SJCRH30 (cell line): ENCODE measurements at regions not wholly inside any gene's neighbourhood (a gene's known extent, or its start where the extent isn't known, plus 50 kb on each side); places are given as distances from the start of the nearest gene placed in this dataset.

Source experiments
- DNase-seq, 2 experiments: peaks; one replicate each; pipeline ENCODE4 v3.0.0-alpha.2; 2015 to 2020
- H3K27ac ChIP-seq: fragments of 250-450 bp; sonication (Bioruptor Pico); 2 replicates; pipeline ENCODE4 v1.5.1; 2020; ENCODE audit warnings: mild to moderate bottlenecking, moderate library complexity
- H3K27me3 ChIP-seq: fragments of 250-450 bp; sonication (Bioruptor Pico); 2 replicates; pipeline ENCODE4 v1.5.1; 2020; ENCODE audit warnings: mild to moderate bottlenecking, moderate library complexity
- H3K36me3 ChIP-seq: fragments of 250-450 bp; sonication (Bioruptor Pico); 2 replicates; pipeline ENCODE4 v1.5.1; 2020; ENCODE audit warnings: mild to moderate bottlenecking, moderate library complexity
- H3K4me1 ChIP-seq: fragments of 250-450 bp; sonication (Bioruptor Pico); 2 replicates; pipeline ENCODE4 v1.5.1; 2020; ENCODE audit warnings: mild to moderate bottlenecking, moderate library complexity
- H3K4me3 ChIP-seq: fragments of 250-450 bp; sonication (Bioruptor Pico); 2 replicates; pipeline ENCODE4 v1.5.1; 2020; ENCODE audit warnings: mild to moderate bottlenecking, moderate library complexity
- H3K9me3 ChIP-seq: fragments of 250-450 bp; sonication (Bioruptor Pico); replicated peaks from 2 replicates; pipeline ENCODE4 v1.5.1; 2020; ENCODE audit warnings: mild to moderate bottlenecking, moderate library complexity

DNA sequence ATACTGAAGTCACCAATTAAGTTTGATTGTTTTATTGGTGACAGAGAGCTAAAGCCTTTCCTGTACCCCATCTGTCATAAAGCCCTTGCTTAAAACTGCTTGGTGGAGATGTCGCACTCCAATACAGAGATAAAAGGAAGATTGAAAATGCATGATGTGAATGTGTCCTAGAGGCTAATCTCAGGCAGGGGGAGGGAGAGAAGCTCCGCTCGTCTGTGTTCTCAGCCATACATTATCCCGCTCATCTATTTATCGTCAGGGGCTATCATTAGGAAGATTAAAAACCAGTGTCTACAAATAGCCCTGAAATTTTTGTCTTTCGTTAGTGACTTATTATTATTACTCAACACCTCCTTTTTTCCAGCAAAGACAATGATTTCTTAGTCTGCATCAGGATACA is 110.3 kb downstream of the CMPK2 start:
- Histone ChIP-seq H3K4me3 (no peak overlapping the region), H3K36me3 (no peaks in the 10 kb centered on the region), H3K27me3 (peaks cover 3% of the 10 kb centered on the region), H3K4me1 (no peaks in the 10 kb centered on the region), H3K27ac (no peak overlapping the region), H3K9me3 (no peaks in the 10 kb centered on the region)
- no peak for DNase-seq

DNA sequence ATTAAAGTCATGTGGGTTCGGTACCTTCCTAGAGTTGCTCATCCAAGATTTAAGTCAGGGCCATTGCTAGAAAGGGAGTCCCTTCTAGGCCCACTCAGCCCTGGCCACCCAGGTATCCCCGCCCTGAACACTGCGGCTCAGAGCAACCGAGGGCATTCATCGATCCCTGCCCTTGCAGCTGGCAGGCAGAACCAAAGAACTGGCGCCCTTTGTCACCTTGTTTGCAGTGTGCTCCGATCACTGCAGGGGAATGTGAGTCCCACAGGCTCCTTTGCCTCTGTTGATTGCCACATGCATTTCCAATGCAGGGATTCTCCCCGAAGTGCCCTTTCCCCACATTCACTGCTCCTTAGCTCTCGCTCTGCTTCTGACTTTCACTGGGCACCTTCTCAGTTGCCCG is 108.5 kb downstream of the CMPK2 start:
- H3K27me3 ChIP-seq = peaks cover 3% of the 10 kb centered on the region
- H3K4me3 ChIP-seq = no peak overlapping the region

DNA sequence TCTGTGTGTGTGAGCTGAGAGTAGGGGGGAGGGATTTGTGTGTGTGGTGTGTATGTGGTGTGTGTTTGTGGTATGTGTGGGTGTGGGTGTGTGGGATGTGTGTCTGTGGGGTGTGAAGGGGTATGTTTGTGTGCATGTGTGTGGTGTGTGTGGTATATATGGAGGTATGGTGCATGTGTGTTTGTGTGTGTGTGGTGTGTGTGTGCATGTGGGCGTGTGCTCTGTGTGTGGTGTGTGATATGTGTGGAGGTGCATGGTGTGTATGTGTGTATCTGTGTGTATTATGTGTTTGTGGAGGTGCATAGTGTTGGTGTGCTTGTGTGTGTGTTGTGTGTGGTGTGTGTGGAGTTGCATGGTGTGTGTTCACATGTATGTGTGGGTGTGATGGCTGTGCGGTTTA is 106.0 kb downstream of the CMPK2 start:
- no peak for DNase-seq
- Histone ChIP-seq H3K9me3 (no peaks in the 10 kb centered on the region), H3K4me3 (no peak overlapping the region), H3K4me1 (no peaks in the 10 kb centered on the region), H3K27me3 (peaks cover 3% of the 10 kb centered on the region; the same call in 1 of the 2 replicates), H3K36me3 (no peaks in the 10 kb centered on the region), H3K27ac (no peak overlapping the region)

More for the DNA sequence above, 108.5 kb downstream of the CMPK2 start:
- Histone ChIP-seq H3K9me3 (no peaks in the 10 kb centered on the region), H3K36me3 (no peaks in the 10 kb centered on the region), H3K27ac (no peak overlapping the region), H3K4me1 (no peaks in the 10 kb centered on the region)
- DNase-seq = no peak

DNA sequence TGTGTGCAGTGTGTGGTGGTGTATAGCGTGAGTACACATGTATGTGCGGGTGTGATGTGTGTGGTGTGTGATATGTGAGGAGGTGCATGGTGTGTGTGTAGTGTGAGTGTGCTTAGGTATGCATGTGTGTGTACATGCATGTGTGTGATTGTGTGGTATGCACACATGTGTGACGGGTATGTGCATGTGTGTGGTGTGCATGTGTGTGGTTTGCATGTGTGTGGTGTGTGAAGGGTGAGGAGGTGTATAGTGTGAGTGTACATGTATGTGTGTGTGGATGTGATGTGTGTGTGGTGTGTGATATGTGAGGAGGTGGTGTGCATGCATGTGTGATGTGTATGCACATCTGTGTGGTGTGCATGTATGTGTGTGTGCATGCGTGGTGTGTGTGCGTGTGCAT is 105.6 kb downstream of the CMPK2 start:
- H3K9me3 ChIP-seq = no peaks in the 10 kb centered on the region
- no peak overlapping the region for H3K4me3 ChIP-seq
- no peaks in the 10 kb centered on the region for H3K36me3 ChIP-seq
- H3K4me1 ChIP-seq = no peaks in the 10 kb centered on the region
- DNase-seq = no peak
- peaks cover under 1% of the 10 kb centered on the region; the same call in 1 of the 2 replicates for H3K27me3 ChIP-seq
- H3K27ac ChIP-seq = no peak overlapping the region

DNA sequence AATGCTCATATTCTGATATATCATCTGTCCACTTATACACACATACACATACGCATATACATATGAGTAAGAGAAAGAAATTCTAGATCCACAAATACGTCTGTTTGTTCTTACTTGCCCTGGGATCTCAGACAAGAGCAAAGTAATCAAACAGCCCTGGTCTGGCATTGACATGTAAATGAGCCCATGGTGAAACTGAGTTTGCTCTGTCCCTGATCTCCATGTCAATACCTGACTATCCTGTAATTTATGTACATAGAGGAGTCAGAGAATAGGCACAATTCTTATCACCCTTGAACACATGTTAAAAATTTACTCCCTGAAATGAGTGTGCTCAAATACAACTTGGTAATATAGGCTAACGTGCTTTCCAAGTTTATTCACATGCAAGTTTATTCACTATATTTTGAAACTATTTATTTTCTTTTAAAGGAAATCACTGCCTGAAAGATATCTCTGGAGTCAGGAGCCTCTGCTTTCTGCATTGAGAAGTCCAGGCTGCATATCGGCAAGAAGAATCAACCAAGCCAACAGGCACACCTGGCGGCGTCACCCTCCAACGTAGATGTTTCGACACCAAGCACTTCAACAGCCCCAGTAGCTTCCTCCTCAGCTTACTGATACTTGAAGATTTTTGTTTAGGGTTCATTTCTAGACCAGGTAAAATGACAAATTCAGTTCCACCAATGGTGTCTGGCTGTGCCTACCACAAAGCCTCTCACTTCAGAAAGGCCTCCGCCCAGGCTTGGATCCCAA is 100.6 kb downstream of the CMPK2 start:
- no peaks in the 10 kb centered on the region for H3K4me1 ChIP-seq
- no peak overlapping the region for H3K4me3 ChIP-seq
- H3K27me3 ChIP-seq = no peaks in the 10 kb centered on the region
- H3K27ac ChIP-seq = no peak overlapping the region
- H3K36me3 ChIP-seq = no peaks in the 10 kb centered on the region
- no peak for DNase-seq
- no peaks in the 10 kb centered on the region for H3K9me3 ChIP-seq

DNA sequence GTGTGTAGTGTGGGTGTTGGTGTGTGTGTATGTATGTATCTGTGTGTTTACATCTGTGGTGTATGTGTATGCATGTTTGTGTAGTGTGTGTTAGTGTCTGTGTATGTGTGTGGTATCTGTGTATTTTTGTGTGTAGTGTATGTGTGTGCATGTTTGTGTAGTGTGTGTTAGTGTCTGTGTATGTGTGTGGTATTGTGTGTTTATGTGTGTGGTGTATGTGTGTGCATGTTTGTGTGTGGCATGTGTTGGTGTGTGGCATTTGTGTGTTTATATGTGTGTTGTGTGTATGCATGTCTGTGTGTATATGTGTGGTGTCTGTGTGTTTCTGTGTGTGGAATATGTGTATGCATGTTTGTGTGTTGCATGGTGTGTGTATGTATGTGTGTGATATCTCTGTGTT is 96.4 kb downstream of the CMPK2 start:
- Histone ChIP-seq H3K4me3 (no peak overlapping the region), H3K27me3 (no peaks in the 10 kb centered on the region), H3K27ac (no peak overlapping the region), H3K9me3 (no peaks in the 10 kb centered on the region), H3K4me1 (no peaks in the 10 kb centered on the region), H3K36me3 (no peaks in the 10 kb centered on the region)
- no peak for DNase-seq

DNA sequence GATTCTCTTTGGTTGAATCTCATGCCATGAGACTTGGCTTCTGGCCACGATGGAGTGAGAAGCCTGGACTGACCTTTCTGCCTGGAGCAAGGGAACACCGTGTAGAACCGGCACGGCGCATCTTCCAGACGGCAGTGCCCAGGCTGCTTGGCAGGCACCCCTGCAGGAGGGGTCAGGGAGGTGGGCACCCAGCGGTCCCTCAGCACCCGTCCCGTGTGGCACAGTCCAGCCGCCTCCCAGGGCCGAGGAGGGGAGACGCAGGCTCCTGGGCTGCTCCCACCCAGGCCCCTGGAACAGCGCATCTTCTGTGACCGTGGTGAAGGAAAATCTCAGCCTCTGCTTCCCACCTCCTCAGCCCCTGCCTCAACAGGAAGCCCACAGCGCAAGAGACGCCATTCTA is 95.7 kb downstream of the CMPK2 start:
- no peak overlapping the region for H3K4me3 ChIP-seq
- no peak overlapping the region for H3K27ac ChIP-seq
- H3K27me3 ChIP-seq = no peaks in the 10 kb centered on the region
- DNase-seq = no peak
- no peaks in the 10 kb centered on the region for H3K9me3 ChIP-seq
- no peaks in the 10 kb centered on the region for H3K4me1 ChIP-seq
- H3K36me3 ChIP-seq = no peaks in the 10 kb centered on the region

DNA sequence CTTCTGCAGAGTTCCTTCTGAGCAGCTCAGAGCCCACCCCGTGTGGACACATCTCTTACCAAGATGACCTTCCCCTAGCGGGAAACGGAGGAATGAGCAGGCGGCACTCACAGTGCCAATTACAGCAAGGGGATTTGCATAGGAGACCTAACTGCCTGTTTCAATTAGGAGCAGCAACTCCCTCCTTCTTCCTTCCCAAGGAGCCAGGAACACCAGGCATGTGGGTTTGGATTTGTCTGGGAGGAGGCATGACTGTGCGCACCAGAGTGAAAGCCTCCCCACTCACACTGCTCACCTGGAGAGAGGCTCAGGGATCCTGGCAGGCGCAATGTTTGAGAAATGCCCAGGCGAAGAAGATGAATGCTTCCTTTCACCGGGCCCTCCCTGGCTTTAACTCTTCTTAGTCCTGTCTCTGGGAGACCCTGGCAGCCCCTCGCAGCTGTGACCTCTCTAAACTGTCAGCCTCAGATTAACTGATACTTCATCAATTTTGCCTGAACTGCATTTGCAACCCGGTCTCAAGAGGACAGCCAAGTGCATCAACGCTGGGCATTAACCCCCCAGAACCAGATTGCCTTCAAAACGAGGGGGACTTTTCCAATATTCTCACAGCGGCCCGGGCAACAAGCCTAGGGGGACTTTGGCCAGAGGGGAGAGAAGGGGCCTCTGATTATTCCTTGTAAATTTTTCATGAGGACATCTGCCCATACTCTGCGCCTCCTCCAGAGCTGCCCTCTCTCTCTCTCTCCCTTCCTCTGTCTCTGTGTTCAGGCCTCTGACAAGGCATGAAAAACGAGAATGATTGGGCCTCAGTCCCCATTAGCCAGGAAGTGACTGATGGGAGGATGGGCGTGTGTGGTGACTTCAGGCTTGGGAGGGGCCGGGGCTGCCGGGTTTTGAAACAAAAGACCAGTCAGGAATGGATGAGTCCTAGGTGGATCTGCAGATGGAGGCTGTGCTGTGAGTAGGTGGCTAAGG is 93.8 kb downstream of the CMPK2 start:
- Histone ChIP-seq H3K4me1 (no peaks in the 10 kb centered on the region), H3K27me3 (no peaks in the 10 kb centered on the region), H3K4me3 (peak overlapping the region; percentile 6), H3K27ac (no peak overlapping the region), H3K9me3 (no peaks in the 10 kb centered on the region), H3K36me3 (no peaks in the 10 kb centered on the region)
- DNase-seq = peak; percentile 27 to 60

DNA sequence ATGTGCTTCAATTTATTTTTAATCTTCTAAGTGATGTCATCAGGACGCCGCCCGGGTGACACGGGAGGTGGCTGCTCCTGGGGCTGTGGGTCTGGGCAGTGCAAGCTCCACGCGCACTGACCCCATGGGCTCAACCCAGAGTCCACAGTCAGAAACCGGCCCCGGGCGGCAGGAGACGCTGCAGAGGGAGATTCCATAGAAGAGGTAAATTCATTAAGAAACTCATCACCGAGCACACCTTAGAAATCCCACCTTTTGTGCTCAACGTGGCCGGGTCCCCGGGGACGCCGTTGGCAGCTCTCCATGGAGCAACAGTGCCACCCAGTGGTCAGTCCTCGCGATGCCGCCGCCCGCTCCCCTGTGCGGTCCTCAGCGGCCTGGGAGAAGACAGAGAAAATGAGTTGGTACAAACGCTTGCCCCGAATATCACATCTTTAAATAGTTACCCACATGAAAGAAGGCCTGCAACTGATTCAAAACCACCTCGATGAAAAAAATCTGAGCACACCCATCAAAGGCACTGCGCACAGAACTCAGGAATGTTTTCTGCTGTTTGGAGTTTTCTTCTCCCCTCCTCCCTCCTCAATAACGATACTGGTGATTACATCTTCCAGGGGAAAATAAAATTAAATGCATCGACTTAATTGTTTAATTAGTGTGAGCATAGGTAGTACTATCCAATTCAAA is 92.6 kb downstream of the CMPK2 start:
- no peak overlapping the region for H3K27ac ChIP-seq
- no peaks in the 10 kb centered on the region for H3K4me1 ChIP-seq
- H3K9me3 ChIP-seq = no peaks in the 10 kb centered on the region
- H3K4me3 ChIP-seq = peak overlapping the region; percentile 6
- DNase-seq = peak; percentile 33 to 72
- no peaks in the 10 kb centered on the region for H3K36me3 ChIP-seq
- H3K27me3 ChIP-seq = no peaks in the 10 kb centered on the region

DNA sequence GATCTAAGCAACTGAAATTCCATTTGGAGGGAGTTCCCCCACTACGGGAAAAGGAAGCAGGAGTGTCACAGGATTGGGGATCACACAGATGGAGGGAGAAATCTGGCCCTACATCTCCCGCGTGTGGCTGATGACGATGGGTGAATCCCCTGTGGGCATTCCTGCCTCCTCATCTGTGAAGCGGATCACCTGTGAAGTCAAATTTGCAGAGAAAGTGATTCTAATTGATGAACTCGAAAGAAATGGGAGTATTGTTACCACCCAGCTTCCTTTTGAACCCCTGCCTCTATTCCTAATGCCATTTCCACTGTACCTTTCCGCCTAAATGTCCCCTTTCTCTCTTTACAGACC is 92.0 kb downstream of the CMPK2 start:
- no peak for DNase-seq
- Histone ChIP-seq H3K36me3 (no peaks in the 10 kb centered on the region), H3K4me1 (no peaks in the 10 kb centered on the region), H3K4me3 (no peak overlapping the region), H3K9me3 (no peaks in the 10 kb centered on the region), H3K27ac (no peak overlapping the region), H3K27me3 (no peaks in the 10 kb centered on the region)

DNA sequence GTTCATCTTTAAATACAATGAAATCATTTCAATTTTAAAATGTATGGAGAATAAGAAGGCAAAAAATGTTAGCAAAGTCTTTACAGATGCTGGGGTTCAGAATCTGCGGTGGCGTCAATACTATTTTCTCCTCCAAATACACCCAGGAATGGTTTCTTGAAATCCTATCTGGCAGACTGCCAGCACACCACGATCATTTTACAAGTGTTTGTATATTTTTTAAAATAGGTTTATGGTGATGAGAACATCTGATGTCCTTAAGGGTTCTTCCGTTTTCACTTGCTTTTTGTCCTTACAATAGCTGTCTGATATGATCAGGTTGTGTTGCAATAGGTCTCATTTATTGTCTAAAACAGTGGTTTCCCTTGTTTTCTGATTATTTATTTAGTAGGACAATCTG is 89.6 kb downstream of the CMPK2 start:
- Histone ChIP-seq H3K27me3 (no peaks in the 10 kb centered on the region), H3K4me1 (peaks cover 9% of the 10 kb centered on the region), H3K4me3 (no peak overlapping the region), H3K27ac (no peak overlapping the region), H3K9me3 (no peaks in the 10 kb centered on the region), H3K36me3 (no peaks in the 10 kb centered on the region)
- no peak for DNase-seq

DNA sequence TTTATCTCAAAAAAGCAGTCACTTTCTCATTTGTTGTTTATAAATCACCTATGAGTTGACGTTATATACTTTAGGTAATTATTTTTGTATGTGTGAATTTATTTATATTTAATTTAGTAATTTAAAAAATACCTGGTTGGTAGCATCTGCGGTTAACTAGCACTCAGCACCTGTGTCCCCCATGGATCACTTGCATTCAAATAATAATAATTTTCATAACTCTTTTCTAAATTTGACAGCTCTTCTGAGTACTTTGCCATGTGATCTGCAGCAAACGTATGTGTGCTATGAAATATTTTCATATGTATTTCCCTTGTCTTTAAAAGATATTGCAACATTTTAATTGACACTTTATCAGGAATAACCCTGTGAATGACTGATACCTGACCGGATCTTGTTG is 88.1 kb downstream of the CMPK2 start:
- Histone ChIP-seq H3K4me1 (peaks cover 9% of the 10 kb centered on the region), H3K4me3 (no peak overlapping the region), H3K9me3 (no peaks in the 10 kb centered on the region), H3K27me3 (no peaks in the 10 kb centered on the region), H3K36me3 (no peaks in the 10 kb centered on the region), H3K27ac (no peak overlapping the region)
- no peak for DNase-seq

DNA sequence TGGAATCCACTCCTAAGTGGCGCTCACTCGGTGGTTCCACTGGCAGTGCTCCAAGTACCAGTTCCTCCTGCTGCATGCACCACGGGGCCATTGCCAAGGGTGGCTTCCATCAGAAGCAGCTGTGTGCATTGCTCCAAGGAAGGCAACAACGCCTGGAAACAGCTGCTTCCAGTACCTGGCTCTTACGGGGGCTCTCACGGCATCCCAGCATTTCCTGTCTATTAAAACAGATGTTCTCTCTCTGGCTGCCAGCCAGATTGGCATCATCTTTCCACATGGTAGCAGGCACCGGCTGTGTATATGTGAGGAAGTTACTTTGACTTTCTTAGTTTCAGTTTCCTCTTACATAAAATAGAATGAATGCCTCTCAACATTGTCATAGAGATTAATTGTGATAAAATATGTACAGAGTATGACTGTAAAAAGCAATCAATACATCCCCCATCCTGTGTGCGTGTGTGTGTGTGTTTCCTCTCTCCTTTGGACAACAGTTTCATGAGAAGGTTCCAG is 84.9 kb downstream of the CMPK2 start:
- peak; percentile 86 to 93 for DNase-seq
- H3K4me3 ChIP-seq = no peak overlapping the region
- no peaks in the 10 kb centered on the region for H3K9me3 ChIP-seq
- peaks cover 9% of the 10 kb centered on the region for H3K4me1 ChIP-seq
- H3K27ac ChIP-seq = no peak overlapping the region
- no peaks in the 10 kb centered on the region for H3K36me3 ChIP-seq
- H3K27me3 ChIP-seq = no peaks in the 10 kb centered on the region

DNA sequence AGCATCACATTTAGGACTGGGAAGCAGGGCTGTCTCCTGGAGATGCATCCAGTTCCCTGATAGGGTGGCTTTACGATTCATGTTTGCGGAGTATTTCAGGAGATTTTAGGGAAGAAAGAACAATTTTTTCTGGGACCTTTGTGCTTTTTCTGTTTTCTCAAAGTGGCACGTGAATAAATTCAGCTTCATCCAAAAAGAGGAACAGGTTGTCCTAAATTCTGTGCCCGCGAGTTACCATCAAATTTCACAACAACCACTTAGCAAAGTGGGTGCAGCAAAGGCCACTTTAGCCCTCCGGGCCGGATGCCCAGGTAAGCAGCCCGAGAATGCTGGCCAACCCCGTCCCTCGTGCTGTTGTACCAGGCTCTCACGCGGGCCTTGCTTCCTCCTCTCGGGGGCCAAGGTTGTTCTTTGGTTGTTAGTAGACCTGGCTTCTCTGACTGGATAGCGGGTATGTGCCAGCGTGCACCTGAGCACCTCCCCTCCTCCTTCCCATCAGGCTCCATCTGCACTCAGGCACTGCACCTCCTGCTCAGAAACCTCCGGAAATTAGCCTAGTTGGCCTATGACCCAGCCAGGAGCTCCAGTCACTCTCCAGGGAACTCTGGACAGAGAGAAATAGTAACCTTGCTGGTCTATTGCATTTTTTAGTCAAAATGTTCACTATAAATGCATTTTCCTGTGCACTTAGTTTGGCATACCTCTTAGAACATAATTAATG is 83.0 kb downstream of the CMPK2 start:
- H3K4me1 ChIP-seq = peaks cover 9% of the 10 kb centered on the region

More for the DNA sequence above, 83.0 kb downstream of the CMPK2 start:
- Histone ChIP-seq H3K36me3 (no peaks in the 10 kb centered on the region), H3K4me3 (no peak overlapping the region), H3K27ac (no peak overlapping the region), H3K27me3 (no peaks in the 10 kb centered on the region), H3K9me3 (no peaks in the 10 kb centered on the region)
- no peak for DNase-seq
